Fibroblast of lung (primary cell): ENCODE measurements at regions not wholly inside any gene's neighbourhood (a gene's known extent, or its start where the extent isn't known, plus 50 kb on each side); places are given as distances from the start of the nearest gene placed in this dataset.

Experiments
- EZH2 ChIP-seq: IDR thresholded peaks from 2 replicates; pipeline ENCODE4 v1.5.1; 2012; ENCODE audit warnings: low read length, control low read depth, mild to moderate bottlenecking; ENCODE audit errors: missing control alignments
- TF ChIP-seq, protein P1 (sequence below), 2 donors: IDR thresholded peaks in 1 of 2; conservative IDR thresholded peaks in 1 of 2; 1 replicate in 1 of 2; 2 replicates in 1 of 2; pipeline ENCODE4 v1.5.1; 2011 to 2012; ENCODE audit warnings: low read length in 2 of 2, control low read depth in 1 of 2, inconsistent platforms in 1 of 2, low read depth in 1 of 2, mild to moderate bottlenecking in 1 of 2

DNA sequence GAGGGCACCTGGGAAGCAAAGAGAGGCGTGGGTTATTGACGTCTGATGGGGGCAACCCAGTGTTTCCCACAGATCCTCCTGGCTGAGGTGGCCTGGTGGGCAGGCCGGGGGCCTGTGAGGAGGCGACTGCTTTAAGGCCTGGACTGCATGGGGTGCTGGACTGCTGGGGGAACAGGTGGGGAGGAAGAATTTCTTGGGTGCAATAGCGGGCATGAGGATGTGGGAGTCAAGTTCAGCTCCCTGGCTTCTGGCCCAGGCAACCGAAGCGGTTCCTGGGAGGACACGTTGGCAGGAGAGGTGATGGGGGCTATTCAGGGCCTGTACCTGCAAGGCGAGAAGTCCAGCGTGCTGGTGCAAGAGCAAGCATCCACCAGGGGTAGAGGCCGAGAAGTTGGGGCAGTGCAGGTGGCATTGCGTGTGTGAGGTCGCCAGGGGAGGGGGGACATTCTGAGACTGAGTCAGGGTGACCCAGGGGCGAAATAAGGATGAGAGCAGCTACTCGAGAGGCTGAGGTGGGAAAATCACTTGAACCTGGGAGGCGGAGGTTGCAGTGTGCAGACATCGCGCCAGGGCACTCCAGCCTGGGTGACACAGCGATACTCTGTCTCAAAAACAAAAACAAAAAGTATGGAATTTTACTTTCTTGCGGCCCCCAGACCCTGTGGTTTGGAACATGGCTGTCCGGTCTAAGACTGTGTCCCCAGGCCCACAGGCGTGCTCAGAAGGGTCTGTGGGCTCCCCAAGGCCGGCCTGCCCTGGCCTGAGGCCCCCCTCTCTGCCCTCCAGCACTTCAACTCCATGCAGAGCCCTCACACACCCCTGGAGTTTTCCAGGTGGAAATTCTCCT lies 53.6 kb upstream of the ELN start:
- TF ChIP-seq, protein P1, sequence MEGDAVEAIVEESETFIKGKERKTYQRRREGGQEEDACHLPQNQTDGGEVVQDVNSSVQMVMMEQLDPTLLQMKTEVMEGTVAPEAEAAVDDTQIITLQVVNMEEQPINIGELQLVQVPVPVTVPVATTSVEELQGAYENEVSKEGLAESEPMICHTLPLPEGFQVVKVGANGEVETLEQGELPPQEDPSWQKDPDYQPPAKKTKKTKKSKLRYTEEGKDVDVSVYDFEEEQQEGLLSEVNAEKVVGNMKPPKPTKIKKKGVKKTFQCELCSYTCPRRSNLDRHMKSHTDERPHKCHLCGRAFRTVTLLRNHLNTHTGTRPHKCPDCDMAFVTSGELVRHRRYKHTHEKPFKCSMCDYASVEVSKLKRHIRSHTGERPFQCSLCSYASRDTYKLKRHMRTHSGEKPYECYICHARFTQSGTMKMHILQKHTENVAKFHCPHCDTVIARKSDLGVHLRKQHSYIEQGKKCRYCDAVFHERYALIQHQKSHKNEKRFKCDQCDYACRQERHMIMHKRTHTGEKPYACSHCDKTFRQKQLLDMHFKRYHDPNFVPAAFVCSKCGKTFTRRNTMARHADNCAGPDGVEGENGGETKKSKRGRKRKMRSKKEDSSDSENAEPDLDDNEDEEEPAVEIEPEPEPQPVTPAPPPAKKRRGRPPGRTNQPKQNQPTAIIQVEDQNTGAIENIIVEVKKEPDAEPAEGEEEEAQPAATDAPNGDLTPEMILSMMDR (conservative IDR thresholded peaks at IDR 0.05 in 1 of 2, IDR thresholded peaks at IDR 0.05 in 1 of 2; ENCODE audit: low read depth in 1 of 2, low read length in 2 of 2): no peak
- TF ChIP-seq EZH2: no peak
